Naive thymus-derived CD8-positive, alpha-beta T cell (primary cell): ENCODE measurements at regions not wholly inside any gene's neighbourhood (a gene's known extent, or its start where the extent isn't known, plus 50 kb on each side); places are given as distances from the start of the nearest gene placed in this dataset.
A peak's percentile ranks its signal among the peaks of the same experiment; 100 is the strongest.

ENCODE experiments used
- ATAC-seq, 2 donors: fragments of 150-1000 bp; cut with Tn5 transposase in 1 of 2; sonication (Bioruptor Pico), chemical (Tn5 transposase) in 1 of 2; 1 replicate in 1 of 2; 2 replicates in 1 of 2; pipeline ENCODE4 v1.10.0; 2021; ENCODE audit warnings: mild to moderate bottlenecking in 2 of 2, moderate library complexity in 2 of 2
- POLR2A ChIA-PET: fragments of 350-600 bp; sonication (Branson Sonifier 250); formaldehyde crosslinking; loops from one replicate; lab custom pipeline; 2021; ENCODE audit warnings: antibody characterized with exemption; lab: Charles Lee
- DNase-seq, 10 donors: peaks; one replicate each; pipeline versions ENCODE4 v3.0.0 to v3.0.0-alpha.2; 2020 to 2022
- H3K27ac Mint-ChIP-seq, 10 donors: one replicate each; pipeline ENCODE4 v1.8.0; 2020 to 2022; ENCODE audit warnings: mild to moderate bottlenecking in 10 of 10, mixed read lengths in 10 of 10, moderate library complexity in 4 of 10, inconsistent platforms in 1 of 10
- H3K27me3 Mint-ChIP-seq, 5 donors: one replicate each; pipeline ENCODE4 v1.8.0; 2021 to 2022; ENCODE audit warnings: mixed read lengths in 5 of 5
- H3K36me3 Mint-ChIP-seq, 3 donors: one replicate each; pipeline ENCODE4 v1.8.0; 2020 to 2022; ENCODE audit warnings: mixed read lengths in 3 of 3, mild to moderate bottlenecking in 2 of 3, inconsistent platforms in 1 of 3
- H3K4me1 Mint-ChIP-seq, 4 donors: one replicate each; pipeline ENCODE4 v1.8.0; 2021 to 2022; ENCODE audit warnings: mixed read lengths in 4 of 4
- H3K4me3 Mint-ChIP-seq, 10 donors: one replicate each; pipeline ENCODE4 v1.8.0; 2020 to 2022; ENCODE audit warnings: mild to moderate bottlenecking in 10 of 10, mixed read lengths in 10 of 10, moderate library complexity in 6 of 10, inconsistent platforms in 1 of 10
- H3K9me3 Mint-ChIP-seq, 9 donors: one replicate each; pipeline ENCODE4 v1.8.0; 2020 to 2022; ENCODE audit warnings: mixed read lengths in 9 of 9, mild to moderate bottlenecking in 3 of 9, inconsistent platforms in 1 of 9, moderate library complexity in 1 of 9

DNA sequence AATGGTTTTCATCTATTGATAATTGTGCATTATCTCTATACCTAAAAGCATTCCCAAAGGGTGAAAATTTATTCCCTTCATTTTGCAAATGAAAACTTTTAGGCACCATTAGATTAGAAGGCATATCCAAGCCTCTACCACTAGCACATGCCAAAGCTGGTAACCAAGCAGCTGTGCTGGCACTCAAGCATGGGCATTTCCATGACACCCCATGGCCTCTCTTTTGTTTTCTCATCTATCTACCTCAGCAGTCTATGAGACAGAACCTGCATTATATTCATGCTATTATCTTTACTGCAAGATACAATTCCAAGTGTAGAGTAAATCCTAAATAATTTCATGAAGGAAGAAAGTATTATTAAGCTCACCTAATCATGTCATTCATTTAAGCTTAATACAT lies 334.3 kb upstream of the LRRC7 start:
- Mint-ChIP-seq H3K27me3 (no peaks in the 10 kb centered on the region), H3K36me3 (peaks cover 0 to 6% (median 0%) of the 10 kb centered on the region in 3 donors), H3K9me3 (peaks cover 0 to 13% (median 0%) of the 10 kb centered on the region in 9 donors), H3K4me1 (no peaks in the 10 kb centered on the region), H3K4me3 (no peak overlapping the region), H3K27ac (no peak overlapping the region)
- no peak for ATAC-seq
- POLR2A ChIA-PET: no interaction called here
- no peak for DNase-seq

DNA sequence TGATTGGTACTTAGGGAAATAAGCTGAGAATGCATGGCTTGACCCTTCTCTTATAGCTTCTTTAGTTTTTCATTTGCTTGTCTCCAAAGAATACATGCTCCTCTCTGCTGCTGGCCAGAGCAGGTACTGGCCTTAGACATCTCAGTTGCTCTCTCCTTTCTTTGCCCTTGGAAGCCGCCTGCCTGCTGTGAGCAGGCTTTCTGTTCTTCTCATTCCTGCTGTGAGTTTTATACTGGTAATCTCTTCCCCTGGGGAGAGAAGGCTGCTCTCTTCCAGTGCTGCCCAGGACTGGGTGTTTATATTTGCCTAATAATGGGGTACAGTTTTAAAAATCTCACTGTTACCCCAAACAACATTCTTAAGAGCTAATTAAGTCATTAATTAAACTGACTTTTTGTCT lies 323.5 kb upstream of the LRRC7 start:
- DNase-seq (no peak), ATAC-seq (no peak)
- POLR2A ChIA-PET: no interaction called here
- Mint-ChIP-seq H3K4me3 (no peak overlapping the region), H3K27me3 (no peaks in the 10 kb centered on the region), H3K36me3 (no peaks in the 10 kb centered on the region), H3K9me3 (peaks cover 0 to 9% (median 3%) of the 10 kb centered on the region in 9 donors), H3K27ac (no peak overlapping the region), H3K4me1 (peaks cover 0 to 2% (median 0%) of the 10 kb centered on the region in 4 donors)

DNA sequence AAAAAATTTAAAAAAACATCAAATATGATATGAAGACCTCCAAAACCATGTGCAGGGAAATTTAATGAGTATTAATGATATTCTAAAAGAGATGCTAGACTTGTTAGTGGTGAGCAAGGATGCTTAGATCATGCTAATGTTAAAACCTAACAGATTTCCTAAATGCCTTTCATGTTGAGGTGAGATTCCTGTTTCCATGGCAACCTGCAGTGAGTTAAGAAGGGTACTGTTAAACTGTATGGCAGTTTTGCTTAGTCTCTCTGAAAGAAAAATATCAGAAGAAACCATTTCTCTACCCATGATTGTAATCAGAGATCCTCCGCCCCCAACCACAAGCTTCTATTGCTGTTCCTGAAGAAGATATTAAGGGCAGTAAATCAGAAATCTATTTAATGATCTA lies 321.6 kb upstream of the LRRC7 start:
- H3K27me3 Mint-ChIP-seq: no peaks in the 10 kb centered on the region
- no peak for ATAC-seq
- POLR2A ChIA-PET: no interaction called here

DNA sequence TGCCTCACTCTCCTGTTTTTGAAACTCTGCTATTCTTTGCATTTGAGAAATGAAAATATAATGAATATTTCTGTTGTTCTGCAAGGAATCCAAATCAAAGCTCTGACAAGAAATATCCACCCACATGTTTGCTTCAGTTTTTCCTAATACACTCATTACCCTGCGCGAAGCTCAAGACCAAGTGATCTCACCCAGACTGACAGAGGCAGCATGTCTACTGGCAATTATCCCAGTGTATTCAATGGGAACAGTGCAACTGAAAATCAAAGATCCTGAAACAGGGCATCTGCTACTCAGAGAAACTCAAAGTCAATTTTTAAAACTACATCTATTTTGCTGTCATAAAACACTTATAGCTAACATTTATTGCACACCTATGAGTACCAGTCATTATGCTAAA lies 321.0 kb upstream of the LRRC7 start:
- no peaks in the 10 kb centered on the region for H3K36me3 Mint-ChIP-seq

More for the DNA sequence above, 321.6 kb upstream of the LRRC7 start:
- Mint-ChIP-seq H3K4me1 (peaks cover 0 to 2% (median 0%) of the 10 kb centered on the region in 4 donors), H3K9me3 (peaks cover 0 to 10% (median 3%) of the 10 kb centered on the region in 9 donors), H3K27ac (no peak overlapping the region), H3K4me3 (no peak overlapping the region), H3K36me3 (no peaks in the 10 kb centered on the region)
- no peak for DNase-seq

DNA sequence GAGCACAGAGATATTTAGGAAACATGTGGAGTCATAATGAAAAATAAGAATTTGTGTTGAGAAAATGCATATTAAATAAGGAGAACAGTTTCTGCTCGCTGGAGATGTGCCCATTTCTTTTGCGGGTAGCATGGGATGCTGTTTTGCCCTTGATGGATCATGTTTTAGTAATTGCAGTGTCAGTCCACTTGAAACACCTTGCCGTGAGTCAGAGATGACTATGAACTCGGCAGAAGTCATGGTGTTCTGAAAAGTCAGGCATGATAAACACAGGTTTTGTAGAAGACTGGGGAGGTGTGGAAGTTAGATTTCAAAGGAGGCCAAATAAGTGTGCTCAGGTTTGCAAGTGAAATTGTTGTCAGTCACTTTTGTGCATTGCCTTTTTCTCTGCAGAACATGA lies 315.0 kb upstream of the LRRC7 start:
- Mint-ChIP-seq H3K36me3 (no peaks in the 10 kb centered on the region), H3K4me3 (no peak overlapping the region), H3K9me3 (peaks cover 0 to 7% (median 4%) of the 10 kb centered on the region in 9 donors), H3K27ac (no peak overlapping the region), H3K4me1 (no peaks in the 10 kb centered on the region), H3K27me3 (no peaks in the 10 kb centered on the region)
- ATAC-seq (no peak), DNase-seq (no peak)
- POLR2A ChIA-PET: no interaction called here

More for the DNA sequence above, 321.0 kb upstream of the LRRC7 start:
- no peaks in the 10 kb centered on the region for H3K27me3 Mint-ChIP-seq
- POLR2A ChIA-PET: no interaction called here
- peaks cover 0 to 10% (median 2%) of the 10 kb centered on the region in 9 donors for H3K9me3 Mint-ChIP-seq
- peaks cover 0 to 2% (median 0%) of the 10 kb centered on the region in 4 donors for H3K4me1 Mint-ChIP-seq
- no peak overlapping the region for H3K4me3 Mint-ChIP-seq
- no peak for ATAC-seq
- H3K27ac Mint-ChIP-seq: no peak overlapping the region
- DNase-seq: no peak

DNA sequence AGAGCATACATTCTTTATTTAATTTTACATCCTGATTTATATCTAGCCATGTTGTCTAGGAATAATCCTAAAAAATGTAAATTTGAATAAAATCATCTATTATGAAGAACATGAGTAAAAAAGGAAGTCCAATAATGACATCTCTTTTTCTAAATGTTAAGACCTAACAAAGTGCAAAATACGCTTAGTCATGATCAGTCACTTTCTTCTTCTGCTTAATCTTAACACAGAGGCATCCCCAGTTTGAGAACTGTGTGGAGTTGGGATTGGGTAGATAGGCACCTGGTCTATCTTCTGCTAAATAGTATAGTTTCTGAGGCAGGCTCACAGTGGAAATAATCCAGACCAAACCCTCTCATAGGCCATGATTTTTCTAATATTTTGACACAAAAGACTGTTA lies 311.7 kb upstream of the LRRC7 start:
- no peaks in the 10 kb centered on the region for H3K36me3 Mint-ChIP-seq
- H3K4me1 Mint-ChIP-seq: no peaks in the 10 kb centered on the region
- no peak overlapping the region for H3K4me3 Mint-ChIP-seq
- no peak for DNase-seq
- H3K27ac Mint-ChIP-seq: no peak overlapping the region
- H3K27me3 Mint-ChIP-seq: no peaks in the 10 kb centered on the region
- POLR2A ChIA-PET: no interaction called here
- peaks cover 0 to 9% (median 0%) of the 10 kb centered on the region in 9 donors for H3K9me3 Mint-ChIP-seq
- ATAC-seq: no peak

DNA sequence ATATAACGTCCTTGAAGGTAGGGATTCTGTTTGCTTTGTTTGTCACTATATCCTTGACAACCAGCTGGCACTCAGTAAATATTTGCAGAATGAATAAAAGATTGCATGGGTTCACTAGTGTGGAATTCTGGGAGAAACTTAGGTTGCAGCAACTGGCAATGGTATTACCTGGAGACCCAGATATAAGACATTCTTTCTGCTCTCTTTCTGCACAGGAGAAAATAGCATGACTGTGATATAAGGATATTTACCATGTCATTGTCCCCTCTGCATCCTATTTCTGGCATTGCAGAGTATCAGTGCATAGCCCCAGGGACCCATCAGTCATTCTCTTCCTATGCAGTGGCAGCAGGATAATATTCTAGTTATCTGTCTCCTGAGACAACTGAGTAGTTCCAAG lies 308.9 kb upstream of the LRRC7 start:
- no peaks in the 10 kb centered on the region for H3K36me3 Mint-ChIP-seq
- no peak for ATAC-seq
- no peaks in the 10 kb centered on the region for H3K4me1 Mint-ChIP-seq
- POLR2A ChIA-PET: no interaction called here
- H3K4me3 Mint-ChIP-seq: no peak overlapping the region
- DNase-seq: no peak
- H3K9me3 Mint-ChIP-seq: peaks cover 0 to 14% (median 3%) of the 10 kb centered on the region in 9 donors
- H3K27me3 Mint-ChIP-seq: no peaks in the 10 kb centered on the region
- H3K27ac Mint-ChIP-seq: no peak overlapping the region

DNA sequence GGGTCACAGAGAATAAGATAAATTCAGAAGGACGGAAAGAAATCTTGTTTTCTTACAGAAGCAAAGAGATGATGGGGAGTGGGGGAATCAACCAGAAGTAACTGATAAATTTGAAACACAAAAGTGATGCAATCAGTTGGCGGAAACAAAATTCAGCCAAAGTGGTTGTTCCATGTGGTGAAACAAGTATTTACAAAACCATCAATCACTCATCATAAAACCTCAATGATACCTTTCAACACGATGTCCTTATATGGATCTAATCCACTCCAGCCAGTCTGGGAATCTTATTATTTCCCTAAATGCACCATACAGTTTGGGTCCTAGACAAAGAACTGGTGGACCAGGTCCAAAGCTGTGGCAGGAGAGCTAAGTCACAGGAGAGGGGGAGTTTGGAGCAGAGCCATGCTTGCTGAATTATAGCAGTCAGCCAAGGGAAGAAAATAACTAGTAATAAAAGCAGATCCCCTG lies 303.8 kb upstream of the LRRC7 start:
- H3K4me1 Mint-ChIP-seq: no peaks in the 10 kb centered on the region
- no peak overlapping the region for H3K4me3 Mint-ChIP-seq
- H3K36me3 Mint-ChIP-seq: no peaks in the 10 kb centered on the region
- no peak for DNase-seq
- H3K9me3 Mint-ChIP-seq: peaks cover 0 to 14% (median 6%) of the 10 kb centered on the region in 9 donors
- POLR2A ChIA-PET: no interaction called here
- H3K27ac Mint-ChIP-seq: no peak overlapping the region
- H3K27me3 Mint-ChIP-seq: no peaks in the 10 kb centered on the region
- ATAC-seq: no peak

DNA sequence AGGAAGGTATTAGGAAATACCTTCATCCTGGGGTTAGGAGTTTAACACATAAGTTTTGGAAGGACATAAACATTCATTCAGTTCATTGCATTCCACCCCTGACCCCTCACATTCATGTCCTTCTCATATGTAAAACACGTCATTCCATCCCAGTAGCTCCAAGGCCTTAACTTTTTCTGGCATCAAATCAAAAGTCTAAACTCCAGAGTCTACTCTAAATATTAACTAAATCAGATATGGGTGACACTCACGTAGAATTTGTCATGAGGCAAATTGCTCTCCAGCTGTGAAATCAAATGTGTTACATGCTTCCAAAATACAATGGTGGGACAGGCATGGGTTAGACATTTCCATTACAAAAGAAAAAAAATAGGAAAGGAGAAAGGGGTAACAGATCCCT lies 298.2 kb upstream of the LRRC7 start:
- H3K4me1 Mint-ChIP-seq: no peaks in the 10 kb centered on the region
- H3K27me3 Mint-ChIP-seq: no peaks in the 10 kb centered on the region
- no peak overlapping the region for H3K4me3 Mint-ChIP-seq
- no peak overlapping the region for H3K27ac Mint-ChIP-seq
- no peak for ATAC-seq
- H3K9me3 Mint-ChIP-seq: peaks cover 0 to 8% (median 4%) of the 10 kb centered on the region in 9 donors
- no peak for DNase-seq
- POLR2A ChIA-PET: no interaction called here
- H3K36me3 Mint-ChIP-seq: no peaks in the 10 kb centered on the region

DNA sequence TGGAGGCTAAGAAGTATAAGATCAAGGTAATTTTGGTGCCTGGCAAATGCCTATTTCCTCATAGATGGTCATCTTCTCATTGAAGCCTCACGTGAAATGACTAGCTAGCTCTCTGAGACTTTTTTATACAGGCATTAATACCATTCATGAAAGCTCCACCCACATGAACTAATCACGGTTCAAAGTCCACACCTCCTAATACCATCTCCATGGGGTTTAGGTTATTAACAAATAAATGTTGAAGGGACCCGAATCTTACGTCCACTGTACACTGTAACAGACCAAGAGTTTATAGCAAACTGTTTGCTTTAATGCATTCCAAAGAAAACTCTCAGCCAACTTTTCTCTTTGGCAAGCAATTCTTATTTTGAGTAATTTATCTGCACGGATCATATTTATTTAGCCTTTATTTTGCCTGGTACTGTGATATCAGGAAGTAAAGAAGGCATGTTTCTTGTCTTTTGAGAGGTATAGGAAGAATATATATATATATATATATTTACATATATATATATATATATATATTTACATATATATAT lies 296.1 kb upstream of the LRRC7 start:
- no peaks in the 10 kb centered on the region for H3K27me3 Mint-ChIP-seq
- H3K27ac Mint-ChIP-seq: no peak overlapping the region
- ATAC-seq (no peak), DNase-seq (no peak)
- POLR2A ChIA-PET: no interaction called here
- H3K36me3 Mint-ChIP-seq: no peaks in the 10 kb centered on the region
- H3K4me1 Mint-ChIP-seq: no peaks in the 10 kb centered on the region
- peaks cover 0 to 10% (median 4%) of the 10 kb centered on the region in 9 donors for H3K9me3 Mint-ChIP-seq
- no peak overlapping the region for H3K4me3 Mint-ChIP-seq

DNA sequence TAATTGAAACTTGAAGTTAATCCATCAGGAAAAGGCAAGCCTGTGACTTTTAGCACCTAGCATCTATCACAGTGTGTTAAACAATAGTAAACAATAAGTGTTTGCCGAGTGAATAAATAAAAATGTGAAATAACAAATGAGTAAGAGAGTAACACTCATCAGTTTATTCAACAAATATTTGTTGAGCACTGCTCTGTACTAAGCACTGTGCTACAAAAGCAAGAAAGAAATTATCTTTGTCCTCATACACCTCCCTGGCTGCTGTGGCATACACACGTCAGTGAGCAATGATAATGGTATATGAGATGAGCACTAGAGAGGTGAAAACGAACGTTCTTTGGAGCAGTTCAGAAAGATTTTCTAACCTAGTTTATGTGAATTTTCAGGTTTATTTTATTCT lies 295.0 kb upstream of the LRRC7 start:
- no peak for ATAC-seq
- Mint-ChIP-seq H3K4me3 (no peak overlapping the region), H3K27ac (no peak overlapping the region), H3K4me1 (no peaks in the 10 kb centered on the region), H3K9me3 (peaks cover 0 to 10% (median 0%) of the 10 kb centered on the region in 9 donors), H3K36me3 (no peaks in the 10 kb centered on the region), H3K27me3 (no peaks in the 10 kb centered on the region)
- DNase-seq: no peak
- POLR2A ChIA-PET: no interaction called here

DNA sequence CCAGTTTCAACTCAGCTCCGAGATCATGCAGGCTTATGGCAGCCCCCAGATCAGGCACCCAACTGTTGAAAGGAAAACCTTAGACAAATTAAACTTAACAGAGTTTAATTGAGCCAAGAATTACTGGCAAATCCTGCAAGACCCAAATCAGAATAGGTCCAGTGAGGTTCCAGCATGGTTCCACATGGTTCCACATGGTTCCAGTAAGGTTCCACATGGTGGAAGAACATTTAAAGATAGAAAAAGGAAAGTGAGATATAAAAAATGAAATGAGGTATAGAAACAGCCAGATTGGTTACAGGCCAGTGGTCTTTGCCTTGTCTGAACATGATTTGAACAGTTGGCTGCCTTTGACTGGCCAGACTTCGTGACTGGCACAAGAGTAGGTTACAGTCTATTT lies 288.8 kb upstream of the LRRC7 start:
- Mint-ChIP-seq H3K4me3 (no peak overlapping the region), H3K27me3 (no peaks in the 10 kb centered on the region), H3K9me3 (peaks cover 0 to 10% (median 0%) of the 10 kb centered on the region in 9 donors), H3K27ac (no peak overlapping the region), H3K4me1 (no peaks in the 10 kb centered on the region), H3K36me3 (no peaks in the 10 kb centered on the region)
- DNase-seq: no peak
- no peak for ATAC-seq
- POLR2A ChIA-PET: no interaction called here

DNA sequence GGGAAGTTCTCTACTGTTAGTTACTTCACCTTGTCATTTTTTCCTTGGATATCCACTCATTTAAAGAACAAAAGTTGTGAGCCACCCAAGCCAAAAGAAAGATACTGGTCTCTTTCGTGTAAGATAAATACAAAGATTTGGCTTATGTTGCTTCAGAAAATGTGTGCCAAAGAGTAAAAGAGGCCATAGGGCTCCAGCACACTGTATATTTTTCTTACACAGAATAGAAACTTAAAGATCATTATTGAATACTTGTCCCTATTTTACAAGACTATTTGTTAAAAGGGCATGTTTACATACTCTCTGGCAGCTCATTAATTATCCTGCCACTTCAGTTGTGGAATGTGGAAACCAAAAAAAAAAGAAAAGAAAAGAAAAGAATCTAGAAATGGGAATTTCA lies 284.2 kb upstream of the LRRC7 start:
- peaks cover 0 to 9% (median 0%) of the 10 kb centered on the region in 9 donors for H3K9me3 Mint-ChIP-seq
- H3K4me1 Mint-ChIP-seq: no peaks in the 10 kb centered on the region
- ATAC-seq: no peak
- no peaks in the 10 kb centered on the region for H3K36me3 Mint-ChIP-seq
- no peaks in the 10 kb centered on the region for H3K27me3 Mint-ChIP-seq
- H3K4me3 Mint-ChIP-seq: no peak overlapping the region
- POLR2A ChIA-PET: no interaction called here
- no peak for DNase-seq
- peak overlapping the region in 1 of 10 donors; percentile 13 for H3K27ac Mint-ChIP-seq

DNA sequence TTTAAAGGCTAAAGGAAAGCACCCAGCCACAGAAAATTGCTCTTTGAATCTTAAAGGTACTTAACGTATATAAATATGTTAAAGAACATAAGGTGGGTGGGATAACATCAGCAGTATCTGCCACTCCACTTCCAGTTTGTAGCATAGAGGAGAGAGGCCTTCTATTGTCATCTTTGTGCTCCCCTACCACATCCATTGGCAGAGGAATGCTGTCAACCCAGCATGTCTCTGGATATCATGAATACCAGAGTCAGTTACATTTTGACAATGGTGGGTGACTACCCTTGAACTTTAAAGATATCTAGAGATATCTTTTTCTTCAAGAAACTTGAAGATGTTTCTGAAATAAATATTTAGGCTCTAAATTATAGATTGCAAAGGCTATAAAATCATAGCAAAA lies 283.2 kb upstream of the LRRC7 start:
- POLR2A ChIA-PET: no interaction called here
- H3K36me3 Mint-ChIP-seq: no peaks in the 10 kb centered on the region

More for the DNA sequence above, 283.2 kb upstream of the LRRC7 start:
- H3K4me3 Mint-ChIP-seq: no peak overlapping the region
- DNase-seq (no peak), ATAC-seq (no peak)
- H3K27ac Mint-ChIP-seq: no peak overlapping the region
- no peaks in the 10 kb centered on the region for H3K27me3 Mint-ChIP-seq
- no peaks in the 10 kb centered on the region for H3K4me1 Mint-ChIP-seq
- H3K9me3 Mint-ChIP-seq: peaks cover 0 to 9% (median 0%) of the 10 kb centered on the region in 9 donors
